ENCODE measurements at regions not wholly inside any gene's neighbourhood (a gene's known extent, or its start where the extent isn't known, plus 50 kb on each side); places are given as distances from the start of the nearest gene placed in this dataset.

GRCh38 chr14:49401373-49401772 lies 184.8 kb downstream of the RPS29 start:
- ChIA-PET POLR2A (ENCODE audit: low non-redundant PET) (no interaction called here), CTCF (no interaction called here)
- DNase-seq (ENCODE audit: low spot score): no peak
- no peak overlapping the region for H3K27ac ChIP-seq
- no peak for TF ChIP-seq CTCF (conservative IDR thresholded peaks at IDR 0.05; ENCODE audit: low read depth)

DNA sequence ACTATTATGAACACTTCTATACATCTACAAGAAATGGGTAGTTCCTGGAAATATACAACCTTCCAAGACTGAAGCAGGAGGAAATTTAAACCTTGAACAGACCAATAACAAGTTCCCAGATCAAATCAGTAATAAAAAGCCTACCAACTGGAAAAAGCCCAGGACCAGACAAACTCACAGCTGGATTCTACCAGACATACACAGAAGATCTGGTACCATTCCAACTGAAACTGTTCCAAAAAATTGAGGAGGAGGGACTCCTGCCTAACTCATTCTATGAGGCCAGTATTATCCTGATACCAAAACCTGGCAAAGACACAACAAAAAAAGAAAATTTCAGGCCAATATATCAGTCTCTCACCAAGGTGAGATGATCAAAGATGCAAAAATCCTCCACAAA lies 189.4 kb downstream of the RPS29 start:
- POLR2A ChIA-PET (ENCODE audit: low non-redundant PET): no interaction called here
- TF ChIP-seq CTCF (conservative IDR thresholded peaks at IDR 0.05; ENCODE audit: low read depth): no peak
- H3K27ac ChIP-seq: no peak overlapping the region
- no peak for DNase-seq (ENCODE audit: low spot score)
- CTCF ChIA-PET: interaction anchor here (0.6 kb wide), 1 partner anchor 54 kb away, joined by 5 read pairs; no protein-coding TSS in a partner anchor

- no peak for TF ChIP-seq CTCF (conservative IDR thresholded peaks at IDR 0.05; ENCODE audit: low read depth)
- no peak overlapping the region for H3K27ac ChIP-seq
- POLR2A ChIA-PET (ENCODE audit: low non-redundant PET): no interaction called here
- CTCF ChIA-PET: no interaction called here
- no peak for DNase-seq (ENCODE audit: low spot score)
Observed at GRCh38 chr14:49381778-49382177, 204.4 kb downstream of the RPS29 start.

- no peak for DNase-seq (ENCODE audit: low spot score)
- ChIA-PET CTCF (interaction anchor here (0.7 kb wide), 1 partner anchor 14 kb away, joined by 3 read pairs; no protein-coding TSS in a partner anchor), POLR2A (ENCODE audit: low non-redundant PET) (no interaction called here)
- no peak overlapping the region for H3K27ac ChIP-seq
- no peak for TF ChIP-seq CTCF (conservative IDR thresholded peaks at IDR 0.05; ENCODE audit: low read depth)
Observed at GRCh38 chr14:49367696-49368095, 218.5 kb downstream of the RPS29 start.

DNA sequence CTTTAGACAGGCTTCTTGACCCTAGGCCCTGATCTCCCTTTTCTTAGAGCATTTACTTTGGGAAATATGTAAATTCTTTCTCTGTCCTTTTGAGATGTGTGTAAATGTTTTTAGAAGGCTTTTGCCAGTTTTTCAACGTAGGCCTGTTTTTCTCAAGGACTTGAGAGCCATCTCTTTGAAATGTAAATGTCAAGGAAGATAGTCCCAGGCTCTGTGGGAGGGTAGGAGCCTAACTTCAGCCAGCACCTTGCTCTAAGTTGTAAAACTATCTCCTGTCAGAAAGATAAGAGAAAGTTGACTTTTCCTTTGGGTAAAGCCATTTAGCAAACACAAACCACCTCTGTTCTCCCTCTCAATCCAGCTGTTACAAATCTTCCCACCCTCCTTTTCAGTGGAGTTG lies 219.8 kb downstream of the RPS29 start:
- POLR2A ChIA-PET (ENCODE audit: low non-redundant PET): no interaction called here
- H3K27ac ChIP-seq: no peak overlapping the region
- DNase-seq (ENCODE audit: low spot score): no peak
- CTCF ChIA-PET: no interaction called here
- TF ChIP-seq CTCF (conservative IDR thresholded peaks at IDR 0.05; ENCODE audit: low read depth): no peak

DNA sequence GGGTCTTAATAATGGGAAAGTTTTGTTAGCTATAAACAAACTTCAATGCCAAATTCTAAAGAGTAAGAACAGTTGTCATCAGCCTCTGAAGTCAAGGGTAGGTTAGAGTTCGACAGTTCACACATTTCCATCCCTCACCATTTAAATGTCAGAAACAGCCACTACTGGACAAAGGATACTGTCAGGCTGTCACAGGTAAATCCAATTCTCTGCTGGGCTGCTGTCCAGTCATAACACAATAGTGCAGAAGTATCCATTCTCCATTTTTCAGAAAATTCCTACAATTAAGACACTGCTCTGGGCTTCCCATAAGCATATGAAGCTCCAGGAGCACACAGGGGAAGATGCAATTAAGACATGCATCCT lies 221.4 kb downstream of the RPS29 start:
- H3K27ac ChIP-seq: no peak overlapping the region
- DNase-seq (ENCODE audit: low spot score): no peak
- no peak for TF ChIP-seq CTCF (conservative IDR thresholded peaks at IDR 0.05; ENCODE audit: low read depth)
- CTCF ChIA-PET: no interaction called here
- POLR2A ChIA-PET (ENCODE audit: low non-redundant PET): no interaction called here
